ENCODE measurements at regions not wholly inside any gene's neighbourhood (a gene's known extent, or its start where the extent isn't known, plus 50 kb on each side); places are given as distances from the start of the nearest gene placed in this dataset.

DNA sequence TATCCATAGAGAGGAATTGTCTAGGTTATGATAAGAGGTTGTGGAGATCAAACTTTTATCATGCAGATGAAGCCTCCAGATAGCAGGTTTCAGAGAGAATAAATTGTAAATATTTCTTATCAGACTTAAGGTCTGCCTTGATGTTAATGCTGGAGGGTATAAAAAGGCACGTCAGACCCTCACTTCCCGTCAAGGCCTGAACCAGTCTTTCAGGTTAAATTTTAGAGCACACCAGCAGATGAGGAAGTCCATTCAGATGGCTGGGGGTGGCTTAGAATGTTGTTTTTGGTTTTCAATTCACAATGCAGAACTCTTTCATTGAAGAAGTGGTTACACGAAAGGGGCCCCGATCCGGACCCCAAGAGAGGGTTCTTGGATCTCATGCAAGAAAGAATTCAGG, 144.4 kb upstream of the FBXO11 start:
- TF ChIP-seq, protein P1, sequence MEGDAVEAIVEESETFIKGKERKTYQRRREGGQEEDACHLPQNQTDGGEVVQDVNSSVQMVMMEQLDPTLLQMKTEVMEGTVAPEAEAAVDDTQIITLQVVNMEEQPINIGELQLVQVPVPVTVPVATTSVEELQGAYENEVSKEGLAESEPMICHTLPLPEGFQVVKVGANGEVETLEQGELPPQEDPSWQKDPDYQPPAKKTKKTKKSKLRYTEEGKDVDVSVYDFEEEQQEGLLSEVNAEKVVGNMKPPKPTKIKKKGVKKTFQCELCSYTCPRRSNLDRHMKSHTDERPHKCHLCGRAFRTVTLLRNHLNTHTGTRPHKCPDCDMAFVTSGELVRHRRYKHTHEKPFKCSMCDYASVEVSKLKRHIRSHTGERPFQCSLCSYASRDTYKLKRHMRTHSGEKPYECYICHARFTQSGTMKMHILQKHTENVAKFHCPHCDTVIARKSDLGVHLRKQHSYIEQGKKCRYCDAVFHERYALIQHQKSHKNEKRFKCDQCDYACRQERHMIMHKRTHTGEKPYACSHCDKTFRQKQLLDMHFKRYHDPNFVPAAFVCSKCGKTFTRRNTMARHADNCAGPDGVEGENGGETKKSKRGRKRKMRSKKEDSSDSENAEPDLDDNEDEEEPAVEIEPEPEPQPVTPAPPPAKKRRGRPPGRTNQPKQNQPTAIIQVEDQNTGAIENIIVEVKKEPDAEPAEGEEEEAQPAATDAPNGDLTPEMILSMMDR (IDR thresholded peaks at IDR 0.05), result no peak
- no peak for TF ChIP-seq EP300 (IDR thresholded peaks at IDR 0.05)
- TF ChIP-seq POLR2A (IDR thresholded peaks at IDR 0.05), result no peak

All from stomach (tissue), 4 donors.